Keratinocyte (primary cell): ENCODE measurements at regions not wholly inside any gene's neighbourhood (a gene's known extent, or its start where the extent isn't known, plus 50 kb on each side); places are given as distances from the start of the nearest gene placed in this dataset.

ENCODE experiments used
- DNase-seq: peaks from one replicate; pipeline ENCODE4 v3.0.0-alpha.2; 2011; ENCODE audit warnings: low read depth, missing footprints, low spot score
- FAIRE-seq: peaks from 2 replicates; lab custom pipeline; 2011; peaks lifted over from hg19 to GRCh38; lab: Jason Lieb, UNC
- H2AFZ ChIP-seq: 2 replicates; pipeline ENCODE4 v1.6.0; 2012; ENCODE audit warnings: low read length, control low read depth, inconsistent platforms; ENCODE audit not compliant: control insufficient read depth
- H3K27ac ChIP-seq: 2 replicates; pipeline ENCODE4 v1.5.1; 2011; ENCODE audit warnings: low read length; ENCODE audit not compliant: control insufficient read depth, insufficient read depth
- H3K27me3 ChIP-seq: 3 replicates; pipeline ENCODE4 v1.6.0; 2011; ENCODE audit warnings: low read length; ENCODE audit not compliant: control insufficient read depth, insufficient read depth; ENCODE audit errors: extremely low read depth
- H3K36me3 ChIP-seq, 2 experiments: 2 replicates in 1 of 2; 3 replicates in 1 of 2; pipeline ENCODE4 v1.5.1; 2011; ENCODE audit warnings: low read length in 2 of 2, mild to moderate bottlenecking in 1 of 2; ENCODE audit not compliant: control insufficient read depth in 2 of 2, insufficient read depth in 2 of 2; ENCODE audit errors: extremely low read depth in 1 of 2
- H3K4me1 ChIP-seq: 3 replicates; pipeline ENCODE4 v1.5.1; 2011; ENCODE audit warnings: low read length; ENCODE audit not compliant: control insufficient read depth, insufficient read depth; ENCODE audit errors: extremely low read depth
- H3K4me2 ChIP-seq: 3 replicates; pipeline ENCODE4 v1.6.0; 2011; ENCODE audit warnings: low read depth, low read length; ENCODE audit not compliant: control insufficient read depth, insufficient read depth; ENCODE audit errors: extremely low read depth
- H3K4me3 ChIP-seq, 3 experiments: fragments of 200-600 bp in 1 of 3; sonication (generic) in 1 of 3; 2 replicates in 2 of 3; 3 replicates in 1 of 3; pipeline ENCODE4 v1.5.1; 2011 to 2016; ENCODE audit warnings: low read length in 3 of 3, mild to moderate bottlenecking in 3 of 3, control low read depth in 2 of 3, inconsistent platforms in 1 of 3, low read depth in 1 of 3, mixed read lengths in 1 of 3, mixed run types in 1 of 3, moderate library complexity in 1 of 3; ENCODE audit not compliant: control insufficient read depth in 2 of 3, insufficient read depth in 2 of 3; ENCODE audit errors: extremely low read depth in 1 of 3
- H3K79me2 ChIP-seq: 2 replicates; pipeline ENCODE4 v1.6.0; 2012; ENCODE audit warnings: low read length; ENCODE audit not compliant: control insufficient read depth, insufficient read depth
- H3K9ac ChIP-seq: 3 replicates; pipeline ENCODE4 v1.6.0; 2011; ENCODE audit warnings: low read length; ENCODE audit not compliant: control insufficient read depth, insufficient read depth; ENCODE audit errors: extremely low read depth
- H3K9me1 ChIP-seq: 3 replicates; pipeline ENCODE4 v1.6.0; 2011; ENCODE audit warnings: low read length; ENCODE audit not compliant: control insufficient read depth, insufficient read depth; ENCODE audit errors: extremely low read depth
- H3K9me3 ChIP-seq: 2 replicates; pipeline ENCODE4 v1.5.1; 2012; ENCODE audit warnings: low read depth, low read length; ENCODE audit not compliant: control insufficient read depth
- H4K20me1 ChIP-seq: 3 replicates; pipeline ENCODE4 v1.6.0; 2011; ENCODE audit warnings: low read length; ENCODE audit not compliant: control insufficient read depth, insufficient read depth; ENCODE audit errors: extremely low read depth
- CTCF ChIP-seq, 3 experiments: IDR thresholded peaks in 1 of 3; conservative IDR thresholded peaks in 1 of 3; optimal IDR thresholded peaks in 1 of 3; 2 replicates in 2 of 3; 3 replicates in 1 of 3; pipeline versions ENCODE3 to v1.5.1; 2011; ENCODE audit warnings: low read length in 3 of 3, mild to moderate bottlenecking in 3 of 3, moderate library complexity in 2 of 3, control low read depth in 1 of 3, inconsistent platforms in 1 of 3; ENCODE audit not compliant: insufficient read depth in 2 of 3; ENCODE audit errors: extremely low read depth in 1 of 3
- EZH2 ChIP-seq: IDR thresholded peaks from one replicate; pipeline ENCODE4 v1.6.1; 2012; ENCODE audit warnings: inconsistent platforms, mild to moderate bottlenecking, low read length, moderate library complexity
- dilution Hi-C: fragments of 300-500 bp; cut with MboI; formaldehyde crosslinking; loops from one replicate; pipeline ENCODE4 v1.7.0; 2020; ENCODE audit warnings: low sequenced_read_pairs; ENCODE audit not compliant: extremely low pct_ligation_motif_present

GRCh38 chr15:79193549-79193948 is 89.0 kb upstream of the ANKRD34C start:
- TF ChIP-seq EZH2 (no peak), CTCF (optimal IDR thresholded peaks at IDR 0.05 in 1 of 3, IDR thresholded peaks at IDR 0.05 in 1 of 3, conservative IDR thresholded peaks at IDR 0.05 in 1 of 3; ENCODE audit: extremely low read depth in 1 of 3, insufficient read depth in 2 of 3, low read length in 3 of 3) (no peak)
- no peaks in the 10 kb centered on the region for H3K79me2 ChIP-seq
- no peak for FAIRE-seq

GRCh38 chr15:79193103-79193502 is 89.4 kb upstream of the ANKRD34C start:
- DNase-seq (no peak), FAIRE-seq (no peak)
- no peaks in the 10 kb centered on the region for H3K79me2 ChIP-seq
- no peak for TF ChIP-seq CTCF (optimal IDR thresholded peaks at IDR 0.05 in 1 of 3, IDR thresholded peaks at IDR 0.05 in 1 of 3, conservative IDR thresholded peaks at IDR 0.05 in 1 of 3; ENCODE audit: extremely low read depth in 1 of 3, insufficient read depth in 2 of 3, low read length in 3 of 3)
- no peak for TF ChIP-seq EZH2
- peaks cover 17% of the 10 kb centered on the region for H3K27me3 ChIP-seq
- no peak overlapping the region for H3K9ac ChIP-seq
- no peak overlapping the region for H3K27ac ChIP-seq
- no peaks in the 10 kb centered on the region for H3K9me3 ChIP-seq
- H4K20me1 ChIP-seq, result no peaks in the 10 kb centered on the region
- no peak overlapping the region for H2AFZ ChIP-seq
- no peaks in the 10 kb centered on the region for H3K4me1 ChIP-seq
- no peak overlapping the region for H3K4me2 ChIP-seq
- no peak overlapping the region for H3K4me3 ChIP-seq
- no peaks in the 10 kb centered on the region for H3K9me1 ChIP-seq
- H3K36me3 ChIP-seq, result no peaks in the 10 kb centered on the region
- dilution Hi-C loops, result loop anchor here (25.0 kb wide), 1 partner anchor 156 kb away; no protein-coding TSS in a partner anchor

More at GRCh38 chr15:79193549-79193948, 89.0 kb upstream of the ANKRD34C start:
- H2AFZ ChIP-seq, result no peak overlapping the region
- no peaks in the 10 kb centered on the region for H3K36me3 ChIP-seq
- H4K20me1 ChIP-seq, result no peaks in the 10 kb centered on the region
- H3K4me2 ChIP-seq, result no peak overlapping the region
- H3K9me1 ChIP-seq, result no peaks in the 10 kb centered on the region
- no peaks in the 10 kb centered on the region for H3K9me3 ChIP-seq
- H3K9ac ChIP-seq, result no peak overlapping the region
- no peaks in the 10 kb centered on the region for H3K4me1 ChIP-seq
- peaks cover 17% of the 10 kb centered on the region for H3K27me3 ChIP-seq
- H3K27ac ChIP-seq, result no peak overlapping the region
- no peak for DNase-seq
- dilution Hi-C loops, result loop anchor here (25.0 kb wide), 1 partner anchor 156 kb away; no protein-coding TSS in a partner anchor
- no peak overlapping the region for H3K4me3 ChIP-seq
